Parathyroid adenoma (tissue), 2 donors: ENCODE measurements at regions not wholly inside any gene's neighbourhood (a gene's known extent, or its start where the extent isn't known, plus 50 kb on each side); places are given as distances from the start of the nearest gene placed in this dataset.

Experiments
- H2AFZ ChIP-seq: fragments of 300-600 bp; sonication (generic); one replicate; pipeline ENCODE4 v1.7.0; 2017; ENCODE audit warnings: antibody characterized with exemption, mild to moderate bottlenecking
- H3K27ac ChIP-seq: fragments of 300-600 bp; sonication (generic); one replicate; pipeline ENCODE4 v1.7.0; 2017
- H3K27me3 ChIP-seq: fragments of 300-600 bp; sonication (generic); one replicate; pipeline ENCODE4 v1.7.0; 2017; ENCODE audit warnings: low read length; ENCODE audit not compliant: control insufficient read depth, insufficient read depth
- H3K36me3 ChIP-seq: fragments of 300-600 bp; sonication (generic); one replicate; pipeline ENCODE4 v1.7.0; 2017; ENCODE audit warnings: low read length; ENCODE audit not compliant: control insufficient read depth, insufficient read depth
- H3K4me1 ChIP-seq: fragments of 300-600 bp; sonication (generic); one replicate; pipeline ENCODE4 v1.7.0; 2017; ENCODE audit warnings: control low read depth
- H3K4me2 ChIP-seq: fragments of 300-600 bp; sonication (generic); one replicate; pipeline ENCODE4 v1.7.0; 2017; ENCODE audit warnings: low read length
- H3K4me3 ChIP-seq: fragments of 300-600 bp; sonication (generic); one replicate; pipeline ENCODE4 v1.7.0; 2017; ENCODE audit warnings: low read depth, low read length
- H3K79me2 ChIP-seq: fragments of 300-600 bp; sonication (generic); one replicate; pipeline ENCODE4 v1.7.0; 2017; ENCODE audit warnings: control low read depth
- H3K9ac ChIP-seq: fragments of 300-600 bp; sonication (generic); one replicate; pipeline ENCODE4 v1.7.0; 2017; ENCODE audit warnings: mild to moderate bottlenecking
- H3K9me3 ChIP-seq: fragments of 300-600 bp; sonication (generic); one replicate; pipeline ENCODE4 v1.7.0; 2017; ENCODE audit warnings: low read length; ENCODE audit not compliant: control insufficient read depth
- CTCF ChIP-seq: fragments of 300-600 bp; sonication (generic); IDR thresholded peaks from one replicate; pipeline ENCODE4 v1.7.0; 2017; ENCODE audit warnings: antibody characterized with exemption, mild to moderate bottlenecking
- donor health status: primary hyperparathyroidism.

GRCh38 chr2:186940463-186940862 is 91.5 kb upstream of the ZSWIM2 start:
- H3K36me3 ChIP-seq, result no peaks in the 10 kb centered on the region
- H3K9me3 ChIP-seq, result no peaks in the 10 kb centered on the region
- TF ChIP-seq CTCF, result no peak
- H3K27ac ChIP-seq, result no peak overlapping the region
- no peak overlapping the region for H3K4me3 ChIP-seq
- no peak overlapping the region for H2AFZ ChIP-seq
- H3K79me2 ChIP-seq, result no peaks in the 10 kb centered on the region
- H3K4me1 ChIP-seq, result no peaks in the 10 kb centered on the region
- H3K9ac ChIP-seq, result no peak overlapping the region
- no peaks in the 10 kb centered on the region for H3K27me3 ChIP-seq
- H3K4me2 ChIP-seq, result no peak overlapping the region

GRCh38 chr2:186934420-186934819 is 85.5 kb upstream of the ZSWIM2 start:
- TF ChIP-seq CTCF, result no peak
- H3K4me2 ChIP-seq, result no peak overlapping the region
- H3K27me3 ChIP-seq, result no peaks in the 10 kb centered on the region

GRCh38 chr2:186927867-186928191 is 78.9 kb upstream of the ZSWIM2 start:
- H3K4me1 ChIP-seq, result no peaks in the 10 kb centered on the region
- H3K27ac ChIP-seq, result no peak overlapping the region
- TF ChIP-seq CTCF, result no peak
- no peak overlapping the region for H3K4me3 ChIP-seq
- H3K79me2 ChIP-seq, result no peaks in the 10 kb centered on the region
- H3K9me3 ChIP-seq, result no peaks in the 10 kb centered on the region
- no peak overlapping the region for H3K4me2 ChIP-seq
- H2AFZ ChIP-seq, result no peak overlapping the region
- no peaks in the 10 kb centered on the region for H3K36me3 ChIP-seq
- H3K9ac ChIP-seq, result no peak overlapping the region
- no peaks in the 10 kb centered on the region for H3K27me3 ChIP-seq

More at GRCh38 chr2:186934420-186934819, 85.5 kb upstream of the ZSWIM2 start:
- Histone ChIP-seq H3K4me1 (no peaks in the 10 kb centered on the region), H3K9ac (no peak overlapping the region), H3K9me3 (no peaks in the 10 kb centered on the region), H3K27ac (no peak overlapping the region), H3K79me2 (no peaks in the 10 kb centered on the region), H3K36me3 (no peaks in the 10 kb centered on the region), H3K4me3 (no peak overlapping the region), H2AFZ (no peak overlapping the region)

- Histone ChIP-seq H3K9me3 (no peaks in the 10 kb centered on the region), H3K4me1 (no peaks in the 10 kb centered on the region)
Measured at GRCh38 chr2:186927185-186927866, 78.4 kb upstream of the ZSWIM2 start.

More at GRCh38 chr2:186927185-186927866, 78.4 kb upstream of the ZSWIM2 start:
- no peak overlapping the region for H3K4me2 ChIP-seq
- H3K27me3 ChIP-seq, result no peaks in the 10 kb centered on the region
- H3K9ac ChIP-seq, result no peak overlapping the region
- TF ChIP-seq CTCF, result no peak
- H3K4me3 ChIP-seq, result no peak overlapping the region
- H2AFZ ChIP-seq, result no peak overlapping the region
- no peaks in the 10 kb centered on the region for H3K36me3 ChIP-seq
- H3K79me2 ChIP-seq, result no peaks in the 10 kb centered on the region
- no peak overlapping the region for H3K27ac ChIP-seq
